ENCODE measurements at regions not wholly inside any gene's neighbourhood (a gene's known extent, or its start where the extent isn't known, plus 50 kb on each side); places are given as distances from the start of the nearest gene placed in this dataset.

- 30% methylated on average over 3 of the region's 3 CpGs for WGBS (ENCODE audit: low lambda C conversion rate)
- no peaks in the 10 kb centered on the region for H3K27me3 ChIP-seq (ENCODE audit: insufficient read depth)
- no peaks in the 10 kb centered on the region for H3K9me2 ChIP-seq
- H3K79me2 ChIP-seq (ENCODE audit: insufficient read depth), result no peaks in the 10 kb centered on the region
- H2AFZ ChIP-seq (ENCODE audit: low read depth), result no peak overlapping the region
- no peak for DNase-seq
- no peaks in the 10 kb centered on the region for H3K9me3 ChIP-seq
- ChIA-PET POLR2A (interaction anchor here (1.4 kb wide), 1 partner anchor 22 kb away, joined by 4 read pairs; no protein-coding TSS in a partner anchor), CTCF (no interaction called here)
- H3K4me2 ChIP-seq, result no peak overlapping the region
- no peak overlapping the region for H3K9ac ChIP-seq
- H3F3A ChIP-seq (replicated peaks; ENCODE audit: insufficient read depth), result no peaks in the 10 kb centered on the region
- no peak overlapping the region; a peak in 1 of 4 replicates for H3K27ac ChIP-seq (ENCODE audit: low read depth in 2 of 2, low read length in 1 of 2)
- TF ChIP-seq GATA2 (CRISPR knock-in tag; IDR thresholded peaks at IDR 0.05) (no peak), RAD21 (IDR thresholded peaks at IDR 0.05; ENCODE audit: low read length) (no peak), FOXJ3 (CRISPR knock-in tag; IDR thresholded peaks at IDR 0.05) (no peak), ELF1 (IDR thresholded peaks at IDR 0.05) (no peak)
- TF ChIP-seq, protein P1, sequence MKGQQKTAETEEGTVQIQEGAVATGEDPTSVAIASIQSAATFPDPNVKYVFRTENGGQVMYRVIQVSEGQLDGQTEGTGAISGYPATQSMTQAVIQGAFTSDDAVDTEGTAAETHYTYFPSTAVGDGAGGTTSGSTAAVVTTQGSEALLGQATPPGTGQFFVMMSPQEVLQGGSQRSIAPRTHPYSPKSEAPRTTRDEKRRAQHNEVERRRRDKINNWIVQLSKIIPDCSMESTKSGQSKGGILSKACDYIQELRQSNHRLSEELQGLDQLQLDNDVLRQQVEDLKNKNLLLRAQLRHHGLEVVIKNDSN (IDR thresholded peaks at IDR 0.05; ENCODE audit: borderline replicate concordance, low read depth), result no peak
- H3K4me1 ChIP-seq (ENCODE audit: control insufficient read depth in 1 of 2, insufficient read depth in 2 of 2, low read depth in 1 of 2, low read length in 1 of 2), result peaks cover 0 to 8% of the 10 kb centered on the region in 2 experiments; a peak in 1 of 4 replicates
- H4K20me1 ChIP-seq (ENCODE audit: insufficient read depth), result no peaks in the 10 kb centered on the region
- no peak overlapping the region for H3K4me3 ChIP-seq (ENCODE audit: low read depth in 2 of 2, low read length in 1 of 2)
- no peaks in the 10 kb centered on the region for H3K36me3 ChIP-seq (replicated peaks in 1 of 2; ENCODE audit: control insufficient read depth in 1 of 2, insufficient read depth in 2 of 2, low read length in 1 of 2)
Measured at GRCh38 chr11:116334596-116334995, 438.2 kb downstream of the BUD13 start.

DNA sequence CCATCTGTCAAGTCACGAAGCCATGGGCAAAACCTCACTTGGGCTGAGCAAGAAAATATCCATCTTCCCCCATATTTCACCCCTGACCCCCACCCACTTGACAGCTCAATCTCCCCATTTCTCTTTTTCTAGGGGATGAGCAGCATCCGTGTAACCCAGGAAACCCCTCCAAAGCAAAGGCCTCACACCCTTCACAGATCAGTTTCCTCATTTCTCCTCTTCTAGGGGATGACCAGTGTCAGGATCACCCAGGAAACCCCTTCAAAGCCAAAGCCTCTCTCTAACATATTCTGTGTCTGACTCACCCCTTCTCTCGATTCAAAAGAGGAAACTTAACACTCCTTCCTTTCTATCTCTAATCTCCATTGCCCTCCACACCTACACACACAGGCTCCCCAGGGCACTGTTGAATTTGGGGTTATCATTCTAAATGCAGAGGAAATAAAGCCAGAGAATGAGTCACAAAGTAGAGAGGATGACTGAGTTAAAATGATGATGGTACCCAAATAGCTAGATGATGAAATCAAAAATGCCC is 439.7 kb downstream of the BUD13 start:
- Histone ChIP-seq H3K79me2 (ENCODE audit: insufficient read depth) (no peaks in the 10 kb centered on the region), H3K27me3 (ENCODE audit: insufficient read depth) (no peaks in the 10 kb centered on the region), H3K4me2 (no peak overlapping the region), H3K9ac (no peak overlapping the region), H3K4me3 (ENCODE audit: low read depth in 2 of 2, low read length in 1 of 2) (no peak overlapping the region), H3K36me3 (replicated peaks in 1 of 2; ENCODE audit: control insufficient read depth in 1 of 2, insufficient read depth in 2 of 2, low read length in 1 of 2) (no peaks in the 10 kb centered on the region), H3K27ac (ENCODE audit: low read depth in 2 of 2, low read length in 1 of 2) (no peak overlapping the region), H3F3A (replicated peaks; ENCODE audit: insufficient read depth) (no peaks in the 10 kb centered on the region), H3K9me3 (no peaks in the 10 kb centered on the region), H2AFZ (ENCODE audit: low read depth) (no peak overlapping the region), H4K20me1 (ENCODE audit: insufficient read depth) (no peaks in the 10 kb centered on the region), H3K9me2 (no peaks in the 10 kb centered on the region), H3K4me1 (ENCODE audit: control insufficient read depth in 1 of 2, insufficient read depth in 2 of 2, low read depth in 1 of 2, low read length in 1 of 2) (peaks cover 0 to 8% of the 10 kb centered on the region in 2 experiments; a peak in 1 of 4 replicates)
- 17% methylated on average over 3 of the region's 3 CpGs for WGBS (ENCODE audit: low lambda C conversion rate)
- CTCF ChIA-PET, result interaction anchor here (0.8 to 1.4 kb wide), 3 partner anchors 15 to 29 kb away, joined by 3 to 4 read pairs (median 4); no protein-coding TSS in a partner anchor
- no peak for TF ChIP-seq TAF1 (IDR thresholded peaks at IDR 0.05; ENCODE audit: borderline replicate concordance, low read depth, low read length)
- no peak for TF ChIP-seq TCF12 (IDR thresholded peaks at IDR 0.05)
- TF ChIP-seq SMC3 (IDR thresholded peaks at IDR 0.05; ENCODE audit: low read depth, low read length), result no peak
- TF ChIP-seq, protein P2, sequence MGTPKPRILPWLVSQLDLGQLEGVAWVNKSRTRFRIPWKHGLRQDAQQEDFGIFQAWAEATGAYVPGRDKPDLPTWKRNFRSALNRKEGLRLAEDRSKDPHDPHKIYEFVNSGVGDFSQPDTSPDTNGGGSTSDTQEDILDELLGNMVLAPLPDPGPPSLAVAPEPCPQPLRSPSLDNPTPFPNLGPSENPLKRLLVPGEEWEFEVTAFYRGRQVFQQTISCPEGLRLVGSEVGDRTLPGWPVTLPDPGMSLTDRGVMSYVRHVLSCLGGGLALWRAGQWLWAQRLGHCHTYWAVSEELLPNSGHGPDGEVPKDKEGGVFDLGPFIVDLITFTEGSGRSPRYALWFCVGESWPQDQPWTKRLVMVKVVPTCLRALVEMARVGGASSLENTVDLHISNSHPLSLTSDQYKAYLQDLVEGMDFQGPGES (IDR thresholded peaks at IDR 0.05; ENCODE audit: low read depth, low read length), result no peak
- no peak for TF ChIP-seq NRF1 (IDR thresholded peaks at IDR 0.05; ENCODE audit: low read depth, low read length)
- POLR2A ChIA-PET, result no interaction called here
- no peak for DNase-seq

DNA sequence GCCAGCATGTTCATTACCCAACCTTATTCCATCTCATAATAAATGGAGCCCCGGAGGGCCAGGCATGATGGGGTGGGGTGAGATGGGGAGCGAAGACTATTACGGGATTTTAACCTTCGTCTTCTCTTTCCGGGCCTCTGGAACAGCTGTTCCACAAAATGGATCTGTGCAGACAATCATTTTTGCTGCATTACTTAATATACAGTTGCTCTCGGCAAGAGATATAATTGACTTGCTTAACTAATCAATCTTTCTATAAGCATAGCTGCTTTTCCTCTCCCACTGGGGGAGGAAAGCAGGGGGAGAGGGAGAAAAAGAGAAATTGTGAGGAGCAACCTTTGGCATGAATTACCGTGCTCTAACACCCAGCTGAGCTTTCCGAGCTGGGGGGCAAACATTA is 440.4 kb downstream of the BUD13 start:
- Histone ChIP-seq H3K4me1 (ENCODE audit: control insufficient read depth in 1 of 2, insufficient read depth in 2 of 2, low read depth in 1 of 2, low read length in 1 of 2) (peaks cover 0 to 8% of the 10 kb centered on the region in 2 experiments; a peak in 1 of 4 replicates), H3K9me3 (no peaks in the 10 kb centered on the region), H3K9ac (no peak overlapping the region), H3K27me3 (ENCODE audit: insufficient read depth) (no peaks in the 10 kb centered on the region; the same call in 1 of the 2 replicates), H2AFZ (ENCODE audit: low read depth) (no peak overlapping the region), H3K27ac (ENCODE audit: low read depth in 2 of 2, low read length in 1 of 2) (no peak overlapping the region), H3F3A (replicated peaks; ENCODE audit: insufficient read depth) (no peaks in the 10 kb centered on the region), H3K4me3 (ENCODE audit: low read depth in 2 of 2, low read length in 1 of 2) (no peak overlapping the region), H3K36me3 (replicated peaks in 1 of 2; ENCODE audit: control insufficient read depth in 1 of 2, insufficient read depth in 2 of 2, low read length in 1 of 2) (no peaks in the 10 kb centered on the region), H4K20me1 (ENCODE audit: insufficient read depth) (no peaks in the 10 kb centered on the region), H3K9me2 (no peaks in the 10 kb centered on the region), H3K79me2 (ENCODE audit: insufficient read depth) (no peaks in the 10 kb centered on the region), H3K4me2 (no peak overlapping the region)
- TF ChIP-seq PBX3 (IDR thresholded peaks at IDR 0.05), result no peak
- no peak for TF ChIP-seq ELF1 (IDR thresholded peaks at IDR 0.05)
- no peak for TF ChIP-seq RCOR1 (IDR thresholded peaks at IDR 0.05; ENCODE audit: low read length)
- no peak for TF ChIP-seq NRF1 (IDR thresholded peaks at IDR 0.05; ENCODE audit: low read depth, low read length)
- TF ChIP-seq TEAD4 (IDR thresholded peaks at IDR 0.05; ENCODE audit: borderline replicate concordance, insufficient read depth), result no peak
- no peak for TF ChIP-seq SMC3 (IDR thresholded peaks at IDR 0.05; ENCODE audit: low read depth, low read length)
- TF ChIP-seq MXI1 (IDR thresholded peaks at IDR 0.05; ENCODE audit: low read depth, low read length), result no peak
- TF ChIP-seq, protein P1 (IDR thresholded peaks at IDR 0.05; ENCODE audit: borderline replicate concordance, low read depth), result no peak
- no peak for TF ChIP-seq RXRA (IDR thresholded peaks at IDR 0.05; ENCODE audit: borderline replicate concordance, low read depth)
- DNase-seq, result no peak
- CTCF ChIA-PET, result interaction anchor here (1.2 to 1.4 kb wide), 2 partner anchors 14 to 19 kb away, joined by 3 to 4 read pairs; no protein-coding TSS in a partner anchor
- POLR2A ChIA-PET, result no interaction called here
- WGBS (ENCODE audit: low lambda C conversion rate), result 55% methylated on average over 7 of the region's 8 CpGs

Data from SK-N-SH (cell line).